ENCODE measurements at regions not wholly inside any gene's neighbourhood (a gene's known extent, or its start where the extent isn't known, plus 50 kb on each side); places are given as distances from the start of the nearest gene placed in this dataset.

DNA sequence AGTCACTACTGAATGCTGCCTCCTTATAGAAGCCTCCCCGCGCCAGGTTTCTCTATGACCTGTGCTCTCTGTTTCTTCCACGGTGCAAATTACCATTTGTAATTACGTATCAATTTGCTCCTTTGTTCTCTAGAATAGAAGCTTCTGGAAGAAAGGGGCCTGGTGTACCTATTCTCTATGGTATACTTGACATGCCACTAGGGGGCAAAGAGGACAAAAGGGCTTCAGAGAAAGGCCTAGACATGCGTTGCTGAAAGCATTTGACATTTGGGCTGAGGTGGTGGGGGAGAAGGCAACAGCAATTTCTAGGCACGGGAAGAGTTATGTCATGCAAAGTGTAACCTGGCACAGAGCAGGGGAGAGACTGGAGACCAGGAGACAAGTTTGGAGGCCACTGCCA, 148.7 kb downstream of the WDR11 start:
- TF ChIP-seq CTCF (IDR thresholded peaks at IDR 0.05) (peak in 2 of 5 experiments; percentile 11 to 15), POLR2A (IDR thresholded peaks at IDR 0.05) (no peak)
- intact Hi-C loops (cut with DNase I; ENCODE audit: low total_unique reads) = no loop called here
- Histone ChIP-seq H3K4me3 (no peak overlapping the region), H3K27me3 (no peaks in the 10 kb centered on the region), H3K9me3 (peaks cover 0 to 3% of the 10 kb centered on the region in 2 donors), H3K4me1 (peaks cover 0 to 13% (median 9%) of the 10 kb centered on the region in 4 donors), H3K36me3 (no peaks in the 10 kb centered on the region), H3K27ac (no peak overlapping the region)
- no peak for DNase-seq
- 75 to 90% methylated on average over 4 to 6 of the region's 6 CpGs for WGBS, 2 donors (ENCODE audit: low coverage in 1 of 2)
- in situ Hi-C loops (cut with MboI; ENCODE audit: low pct_ligation_motif_present in 1 of 4, low pct_unique_long_range_greater_than_20kb in 1 of 4, low sequenced_read_pairs in 3 of 4) = no loop called here

DNA sequence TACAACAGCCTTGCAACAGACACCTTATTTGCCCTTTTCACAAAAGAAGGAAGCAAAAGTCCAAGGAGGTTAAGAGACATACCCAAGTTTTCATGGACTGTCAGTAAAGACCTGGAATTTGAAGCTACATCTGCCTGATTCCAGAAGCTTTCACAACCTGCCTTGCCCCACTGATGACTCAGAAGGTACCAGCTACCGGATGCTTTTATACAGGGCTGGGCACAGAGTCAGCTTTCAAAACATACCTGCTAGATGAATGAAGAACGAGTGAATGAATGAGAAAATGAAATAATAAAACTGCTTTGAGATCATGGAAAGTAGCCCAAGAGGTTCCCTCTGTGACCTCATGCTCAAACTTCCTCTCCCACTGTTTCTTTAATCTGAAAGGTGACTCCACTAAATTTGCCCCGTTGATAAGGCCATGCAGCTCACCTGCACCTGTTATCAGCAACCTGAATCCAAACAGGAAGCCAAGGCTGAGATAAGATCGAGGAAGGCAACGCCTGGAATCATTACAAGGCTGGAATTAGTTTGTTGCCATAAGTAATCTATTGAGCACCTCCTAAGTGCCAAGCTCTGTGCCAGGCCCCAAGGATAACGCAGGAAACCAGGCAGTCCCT, 151.5 kb downstream of the WDR11 start:
- intact Hi-C loops (cut with DNase I; ENCODE audit: low total_unique reads) (no loop called here), in situ Hi-C loops (cut with MboI; ENCODE audit: low pct_ligation_motif_present in 1 of 4, low pct_unique_long_range_greater_than_20kb in 1 of 4, low sequenced_read_pairs in 3 of 4) (no loop called here)
- Histone ChIP-seq H3K36me3 (no peaks in the 10 kb centered on the region), H3K4me3 (no peak overlapping the region), H3K27me3 (no peaks in the 10 kb centered on the region), H3K4me1 (peaks cover 0 to 7% (median 3%) of the 10 kb centered on the region in 4 donors), H3K9me3 (peaks cover 23 to 24% of the 10 kb centered on the region in 2 donors), H3K27ac (peak overlapping the region; percentile 5 to 40 (median 26))
- DNase-seq = peak; percentile 37
- TF ChIP-seq POLR2A (IDR thresholded peaks at IDR 0.05) (no peak), POLR2AphosphoS5 (IDR thresholded peaks at IDR 0.05) (no peak)
- 51 to 83% methylated on average over 1 to 6 of the region's 6 CpGs for WGBS, 2 donors (ENCODE audit: low coverage in 1 of 2)

DNA sequence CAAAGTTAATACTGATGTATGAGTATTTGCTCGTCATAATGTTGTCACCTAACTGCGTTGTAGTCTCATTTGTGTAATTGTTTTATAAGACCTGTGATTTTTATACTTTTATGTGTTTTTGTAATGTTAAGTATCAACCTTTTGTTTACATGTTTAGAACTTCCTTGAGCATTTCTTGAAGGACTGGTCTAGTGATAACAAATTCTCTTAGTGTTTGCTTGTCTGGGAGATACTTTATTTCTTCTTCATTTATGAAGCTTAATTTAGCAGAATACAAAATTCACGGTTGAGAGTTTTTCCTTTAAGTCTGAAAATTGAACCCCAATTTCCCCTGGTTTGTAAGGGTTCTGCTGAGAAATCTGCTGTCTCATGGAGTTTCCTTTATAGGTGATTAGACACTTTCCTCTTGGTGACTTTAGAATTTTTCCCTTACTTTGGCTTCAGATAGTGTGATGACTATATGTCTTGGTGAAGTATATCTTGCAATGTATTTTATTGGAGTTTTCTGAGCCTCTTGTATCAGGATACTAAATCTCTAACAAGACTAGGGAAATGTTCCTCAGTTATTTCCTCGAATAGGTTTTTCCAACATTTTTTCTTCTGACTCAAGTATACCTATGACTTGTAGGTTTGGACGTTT, 154.9 kb downstream of the WDR11 start:
- in situ Hi-C loops (cut with MboI; ENCODE audit: low pct_ligation_motif_present in 1 of 4, low pct_unique_long_range_greater_than_20kb in 1 of 4, low sequenced_read_pairs in 3 of 4) = no loop called here
- peaks cover 0 to 7% (median 3%) of the 10 kb centered on the region in 4 donors for H3K4me1 ChIP-seq
- no peaks in the 10 kb centered on the region for H3K27me3 ChIP-seq
- TF ChIP-seq EP300 (IDR thresholded peaks at IDR 0.05; ENCODE audit: low read depth) = no peak
- no peak for TF ChIP-seq POLR2AphosphoS5 (IDR thresholded peaks at IDR 0.05)
- TF ChIP-seq CTCF (IDR thresholded peaks at IDR 0.05) = no peak
- TF ChIP-seq POLR2A (IDR thresholded peaks at IDR 0.05) = no peak
- whole genome bisulfite sequencing, 2 donors (ENCODE audit: low coverage in 1 of 2) = 70 to 87% methylated on average over 5 of the region's 5 CpGs
- no peaks in the 10 kb centered on the region for H3K36me3 ChIP-seq
- intact Hi-C loops (cut with DNase I; ENCODE audit: low total_unique reads) = no loop called here
- H3K9me3 ChIP-seq = peaks cover 23 to 24% of the 10 kb centered on the region in 2 donors
- no peak for DNase-seq
- H3K4me3 ChIP-seq = no peak overlapping the region
- no peak overlapping the region for H3K27ac ChIP-seq

- Histone ChIP-seq H3K9me3 (peaks cover 23 to 24% of the 10 kb centered on the region in 2 donors), H3K36me3 (no peaks in the 10 kb centered on the region), H3K27ac (no peak overlapping the region), H3K27me3 (no peaks in the 10 kb centered on the region), H3K4me1 (peaks cover 0 to 3% (median 2%) of the 10 kb centered on the region in 4 donors), H3K4me3 (no peak overlapping the region)
- intact Hi-C loops (cut with DNase I; ENCODE audit: low total_unique reads) = no loop called here
- WGBS, 2 donors (ENCODE audit: low coverage in 1 of 2) = 89 to 100% methylated on average over 1 to 2 of the region's 2 CpGs
- TF ChIP-seq CTCF (IDR thresholded peaks at IDR 0.05) (no peak), POLR2A (IDR thresholded peaks at IDR 0.05) (no peak), POLR2AphosphoS5 (IDR thresholded peaks at IDR 0.05) (no peak), EP300 (IDR thresholded peaks at IDR 0.05; ENCODE audit: low read depth) (no peak)
- DNase-seq = no peak
- in situ Hi-C loops (cut with MboI; ENCODE audit: low pct_ligation_motif_present in 1 of 4, low pct_unique_long_range_greater_than_20kb in 1 of 4, low sequenced_read_pairs in 3 of 4) = no loop called here
Observed at GRCh38 chr10:121007264-121007663, 156.1 kb downstream of the WDR11 start.
